ENCODE measurements at regions not wholly inside any gene's neighbourhood (a gene's known extent, or its start where the extent isn't known, plus 50 kb on each side); places are given as distances from the start of the nearest gene placed in this dataset.
A peak's percentile ranks its signal among the peaks of the same experiment; 100 is the strongest.

GRCh38 chr4:71648923-71649322, 135.0 kb downstream of the GC start:
- Histone ChIP-seq H3K4ac (ENCODE audit: low read depth in 1 of 2, low read length in 2 of 2) (no peak overlapping the region), H3K9ac (ENCODE audit: low read length) (no peak overlapping the region), H3K14ac (ENCODE audit: low read length in 2 of 2) (no peak overlapping the region), H3K4me2 (ENCODE audit: low read length, poor library complexity, severe bottlenecking) (no peak overlapping the region), H3K23ac (ENCODE audit: low read length in 2 of 2) (no peak overlapping the region), H3K79me1 (replicated peaks; ENCODE audit: low read length, poor library complexity, severe bottlenecking) (no peaks in the 10 kb centered on the region), H3K18ac (ENCODE audit: low read depth in 1 of 2, low read length in 2 of 2) (no peak overlapping the region), H2BK15ac (ENCODE audit: low read depth, poor library complexity, severe bottlenecking) (no peak overlapping the region), H2BK12ac (ENCODE audit: low read length in 2 of 2) (no peak overlapping the region), H3K4me3 (ENCODE audit: insufficient read depth in 1 of 2, low read depth in 1 of 2, low read length in 2 of 2) (no peak overlapping the region), H4K91ac (ENCODE audit: low read length) (no peak overlapping the region), H3K9me3 (ENCODE audit: control insufficient read depth, low read length) (no peaks in the 10 kb centered on the region), H3K36me3 (ENCODE audit: control insufficient read depth in 1 of 2, insufficient read depth in 2 of 2, low read depth in 1 of 2, low read length in 2 of 2) (no peaks in the 10 kb centered on the region), H2BK5ac (ENCODE audit: low read depth, low read length, poor library complexity, severe bottlenecking) (no peak overlapping the region), H3K4me1 (ENCODE audit: control insufficient read depth, insufficient read depth, low read depth, low read length) (no peaks in the 10 kb centered on the region), H2AFZ (ENCODE audit: low read depth, low read length) (no peak overlapping the region), H4K8ac (ENCODE audit: low read length) (no peak overlapping the region), H3K27me3 (ENCODE audit: control insufficient read depth in 1 of 2, insufficient read depth in 1 of 2, low read length in 2 of 2) (no peaks in the 10 kb centered on the region), H3K27ac (ENCODE audit: low read length, poor library complexity, severe bottlenecking) (no peak overlapping the region), H2BK120ac (ENCODE audit: low read depth, low read length) (no peak overlapping the region), H2AK5ac (ENCODE audit: low read length, severe bottlenecking) (no peak overlapping the region)
- 98% methylated on average over 1 of the region's 1 CpG for WGBS
- DNase-seq, result no peak

GRCh38 chr4:71648448-71648847, 135.4 kb downstream of the GC start:
- Histone ChIP-seq H3K79me1 (replicated peaks; ENCODE audit: low read length, poor library complexity, severe bottlenecking) (no peaks in the 10 kb centered on the region), H3K4ac (ENCODE audit: low read depth in 1 of 2, low read length in 2 of 2) (no peak overlapping the region), H3K14ac (ENCODE audit: low read length in 2 of 2) (no peak overlapping the region), H3K27me3 (ENCODE audit: control insufficient read depth in 1 of 2, insufficient read depth in 1 of 2, low read length in 2 of 2) (no peaks in the 10 kb centered on the region), H3K9me3 (ENCODE audit: control insufficient read depth, low read length) (no peaks in the 10 kb centered on the region), H4K91ac (ENCODE audit: low read length) (no peak overlapping the region), H2BK5ac (ENCODE audit: low read depth, low read length, poor library complexity, severe bottlenecking) (no peak overlapping the region), H2BK15ac (ENCODE audit: low read depth, poor library complexity, severe bottlenecking) (no peak overlapping the region), H3K4me3 (ENCODE audit: insufficient read depth in 1 of 2, low read depth in 1 of 2, low read length in 2 of 2) (no peak overlapping the region), H3K18ac (ENCODE audit: low read depth in 1 of 2, low read length in 2 of 2) (no peak overlapping the region), H2BK12ac (ENCODE audit: low read length in 2 of 2) (no peak overlapping the region), H4K8ac (ENCODE audit: low read length) (no peak overlapping the region), H3K4me2 (ENCODE audit: low read length, poor library complexity, severe bottlenecking) (no peak overlapping the region), H3K23ac (ENCODE audit: low read length in 2 of 2) (no peak overlapping the region), H3K36me3 (ENCODE audit: control insufficient read depth in 1 of 2, insufficient read depth in 2 of 2, low read depth in 1 of 2, low read length in 2 of 2) (no peaks in the 10 kb centered on the region), H2AFZ (ENCODE audit: low read depth, low read length) (no peak overlapping the region), H3K9ac (ENCODE audit: low read length) (no peak overlapping the region), H3K4me1 (ENCODE audit: control insufficient read depth, insufficient read depth, low read depth, low read length) (no peaks in the 10 kb centered on the region), H2AK5ac (ENCODE audit: low read length, severe bottlenecking) (no peak overlapping the region), H2BK120ac (ENCODE audit: low read depth, low read length) (no peak overlapping the region), H3K27ac (ENCODE audit: low read length, poor library complexity, severe bottlenecking) (no peak overlapping the region)
- DNase-seq, result no peak
- 100% methylated on average over 2 of the region's 5 CpGs for WGBS

- no peak overlapping the region for H3K23ac ChIP-seq (ENCODE audit: low read length in 2 of 2)
- H2BK12ac ChIP-seq (ENCODE audit: low read length in 2 of 2), result no peak overlapping the region
- H3K9me3 ChIP-seq (ENCODE audit: control insufficient read depth, low read length), result no peaks in the 10 kb centered on the region
- no peak overlapping the region for H2BK5ac ChIP-seq (ENCODE audit: low read depth, low read length, poor library complexity, severe bottlenecking)
- no peak overlapping the region for H3K4ac ChIP-seq (ENCODE audit: low read depth in 1 of 2, low read length in 2 of 2)
- no peak overlapping the region for H2AK5ac ChIP-seq (ENCODE audit: low read length, severe bottlenecking)
- no peaks in the 10 kb centered on the region for H3K27me3 ChIP-seq (ENCODE audit: control insufficient read depth in 1 of 2, insufficient read depth in 1 of 2, low read length in 2 of 2)
- no peak for DNase-seq
- H3K9ac ChIP-seq (ENCODE audit: low read length), result no peak overlapping the region
- H3K4me3 ChIP-seq (ENCODE audit: insufficient read depth in 1 of 2, low read depth in 1 of 2, low read length in 2 of 2), result no peak overlapping the region
- no peak overlapping the region for H3K14ac ChIP-seq (ENCODE audit: low read length in 2 of 2)
- no peak overlapping the region for H2BK15ac ChIP-seq (ENCODE audit: low read depth, poor library complexity, severe bottlenecking)
- 86% methylated on average over 2 of the region's 2 CpGs for WGBS
- H3K79me1 ChIP-seq (replicated peaks; ENCODE audit: low read length, poor library complexity, severe bottlenecking), result no peaks in the 10 kb centered on the region
- H3K27ac ChIP-seq (ENCODE audit: low read length, poor library complexity, severe bottlenecking), result no peak overlapping the region
- no peak overlapping the region for H3K4me2 ChIP-seq (ENCODE audit: low read length, poor library complexity, severe bottlenecking)
- no peak overlapping the region for H4K91ac ChIP-seq (ENCODE audit: low read length)
- no peak overlapping the region for H4K8ac ChIP-seq (ENCODE audit: low read length)
- H3K18ac ChIP-seq (ENCODE audit: low read depth in 1 of 2, low read length in 2 of 2), result no peak overlapping the region
- no peak overlapping the region for H2AFZ ChIP-seq (ENCODE audit: low read depth, low read length)
- no peaks in the 10 kb centered on the region for H3K36me3 ChIP-seq (ENCODE audit: control insufficient read depth in 1 of 2, insufficient read depth in 2 of 2, low read depth in 1 of 2, low read length in 2 of 2)
- H3K4me1 ChIP-seq (ENCODE audit: control insufficient read depth, insufficient read depth, low read depth, low read length), result no peaks in the 10 kb centered on the region
- H2BK120ac ChIP-seq (ENCODE audit: low read depth, low read length), result no peak overlapping the region
Measured at GRCh38 chr4:71639380-71639779, 144.5 kb downstream of the GC start.

GRCh38 chr4:71635139-71635748, 148.6 kb downstream of the GC start:
- Histone ChIP-seq H2BK12ac (ENCODE audit: low read length in 2 of 2) (no peak overlapping the region), H2AFZ (ENCODE audit: low read depth, low read length) (no peak overlapping the region), H3K27ac (ENCODE audit: low read length, poor library complexity, severe bottlenecking) (no peak overlapping the region), H3K4ac (ENCODE audit: low read depth in 1 of 2, low read length in 2 of 2) (no peak overlapping the region), H3K4me1 (ENCODE audit: control insufficient read depth, insufficient read depth, low read depth, low read length) (no peaks in the 10 kb centered on the region), H3K27me3 (ENCODE audit: control insufficient read depth in 1 of 2, insufficient read depth in 1 of 2, low read length in 2 of 2) (no peaks in the 10 kb centered on the region), H2AK5ac (ENCODE audit: low read length, severe bottlenecking) (no peak overlapping the region), H3K14ac (ENCODE audit: low read length in 2 of 2) (no peak overlapping the region), H3K36me3 (ENCODE audit: control insufficient read depth in 1 of 2, insufficient read depth in 2 of 2, low read depth in 1 of 2, low read length in 2 of 2) (no peaks in the 10 kb centered on the region), H2BK15ac (ENCODE audit: low read depth, poor library complexity, severe bottlenecking) (no peak overlapping the region), H3K23ac (ENCODE audit: low read length in 2 of 2) (no peak overlapping the region), H3K9me3 (ENCODE audit: control insufficient read depth, low read length) (no peaks in the 10 kb centered on the region), H3K79me1 (replicated peaks; ENCODE audit: low read length, poor library complexity, severe bottlenecking) (no peaks in the 10 kb centered on the region), H3K9ac (ENCODE audit: low read length) (no peak overlapping the region), H3K18ac (ENCODE audit: low read depth in 1 of 2, low read length in 2 of 2) (no peak overlapping the region), H3K4me2 (ENCODE audit: low read length, poor library complexity, severe bottlenecking) (no peak overlapping the region), H4K91ac (ENCODE audit: low read length) (no peak overlapping the region), H4K8ac (ENCODE audit: low read length) (no peak overlapping the region), H2BK5ac (ENCODE audit: low read depth, low read length, poor library complexity, severe bottlenecking) (no peak overlapping the region), H2BK120ac (ENCODE audit: low read depth, low read length) (no peak overlapping the region), H3K4me3 (ENCODE audit: insufficient read depth in 1 of 2, low read depth in 1 of 2, low read length in 2 of 2) (no peak overlapping the region)
- DNase-seq, result peak; percentile 4
- no CpG with 5 or more reads among the region's 1 CpG for WGBS

Measured in mesenchymal stem cell (in vitro differentiated cells and primary cell).